K562 (cell line): ENCODE measurements at regions not wholly inside any gene's neighbourhood (a gene's known extent, or its start where the extent isn't known, plus 50 kb on each side); places are given as distances from the start of the nearest gene placed in this dataset.

Experiments used
- ATAC-seq: fragments of 200-7000 bp; cut with Tn5 transposase; 3 replicates; pipeline ENCODE4 v1.9.1; 2020; ENCODE audit warnings: moderate library complexity
- BruUV-seq: library from RNA; stranded (reverse); fragments of 400-500 nt; replicated peaks from 2 replicates; lab custom pipeline; 2021; lab: Mats Ljungman, UMichigan
- CTCF ChIA-PET: fragments of 300-600 bp; formaldehyde crosslinking; extraction: SDS; loops from one replicate; lab custom pipeline; 2021; ENCODE audit warnings: low intra/inter-chr PET ratio; lab: Yijun Ruan, JAX
- POLR2A ChIA-PET: fragments of 300-600, 350-650 bp; sonication (Branson Sonifier 250); formaldehyde crosslinking; extraction: SDS; loops from one replicate; lab custom pipeline; 2021; ENCODE audit warnings: antibody characterized with exemption, inconsistent platforms; lab: Yijun Ruan, JAX
- DNase-seq, 4 experiments: peaks; one replicate each; pipeline versions ENCODE4 v3.0.0 to v3.0.0-alpha.2; 2011 to 2018; ENCODE audit warnings: low spot score in 3 of 4, mixed read lengths in 3 of 4; ENCODE audit errors: extremely low read depth in 1 of 4
- FAIRE-seq: peaks from 2 replicates; lab custom pipeline; 2011; peaks lifted over from hg19 to GRCh38; lab: Jason Lieb, UNC
- H2AFZ ChIP-seq: 2 replicates; pipeline ENCODE4 v1.6.0; 2011; ENCODE audit warnings: low read depth, low read length, control low read depth, inconsistent platforms
- H3K27ac ChIP-seq: fragments of 200-600 bp; 3 replicates; pipeline ENCODE4 v1.8.0; 2011; ENCODE audit warnings: low read depth, mild to moderate bottlenecking, control low read depth, inconsistent platforms, low read length, moderate library complexity, mixed read lengths; ENCODE audit errors: extremely low read depth
- H3K27me3 ChIP-seq, 2 experiments: fragments of 300-600 bp in 1 of 2; 2 replicates in 1 of 2; 3 replicates in 1 of 2; pipeline versions ENCODE4 v1.6.0 to v1.8.0; 2011; ENCODE audit warnings: inconsistent platforms in 2 of 2, low read length in 2 of 2, mild to moderate bottlenecking in 1 of 2, mixed read lengths in 1 of 2, moderate library complexity in 1 of 2; ENCODE audit not compliant: control insufficient read depth in 2 of 2, insufficient read depth in 2 of 2
- H3K36me3 ChIP-seq: fragments of 300-600 bp; 3 replicates; pipeline ENCODE4 v1.8.0; 2011; ENCODE audit warnings: mild to moderate bottlenecking, low read length, inconsistent platforms; ENCODE audit not compliant: control insufficient read depth, insufficient read depth
- H3K4me1 ChIP-seq, 2 experiments: fragments of 200-600 bp in 1 of 2; replicated peaks in 1 of 2; 2 replicates in 1 of 2; 3 replicates in 1 of 2; pipeline versions ENCODE4 v1.5.1 to v1.8.0; 2011; ENCODE audit warnings: inconsistent platforms in 2 of 2, low read length in 2 of 2, mild to moderate bottlenecking in 1 of 2, mixed read lengths in 1 of 2, moderate library complexity in 1 of 2; ENCODE audit not compliant: control insufficient read depth in 2 of 2, insufficient read depth in 2 of 2
- H3K4me2 ChIP-seq: 2 replicates; pipeline ENCODE4 v1.6.1; 2011; ENCODE audit warnings: low read length, control low read depth, inconsistent platforms, mixed read lengths; ENCODE audit not compliant: insufficient read depth
- H3K4me3 ChIP-seq: fragments of 200-600 bp; sonication (generic), shearing (Covaris generic); 2 replicates; pipeline ENCODE4 v1.5.1; 2016; ENCODE audit warnings: control low read depth, inconsistent platforms
- H3K79me2 ChIP-seq: fragments of 200-600 bp; 3 replicates; pipeline ENCODE4 v1.8.0; 2011; ENCODE audit warnings: low read length, inconsistent platforms; ENCODE audit not compliant: control insufficient read depth, insufficient read depth
- H3K9ac ChIP-seq, 2 experiments: 2 replicates each; pipeline versions ENCODE4 v1.6.0 to v1.6.1; 2011; ENCODE audit warnings: low read depth in 2 of 2, low read length in 2 of 2, control low read depth in 1 of 2, inconsistent platforms in 1 of 2, mild to moderate bottlenecking in 1 of 2, mixed read lengths in 1 of 2; ENCODE audit not compliant: insufficient read depth in 1 of 2
- H3K9me1 ChIP-seq: one replicate; pipeline ENCODE4 v1.6.0; 2011; ENCODE audit warnings: inconsistent platforms, mild to moderate bottlenecking, low read length, moderate library complexity; ENCODE audit not compliant: control insufficient read depth, insufficient read depth
- H3K9me3 ChIP-seq: replicated peaks from 2 replicates; pipeline ENCODE4 v1.5.1; 2011; ENCODE audit warnings: low read depth, low read length, inconsistent platforms; ENCODE audit not compliant: control insufficient read depth, insufficient read depth
- H4K20me1 ChIP-seq: replicated peaks from 2 replicates; pipeline ENCODE4 v1.6.1; 2011; ENCODE audit warnings: low read length, inconsistent platforms, mixed read lengths; ENCODE audit not compliant: control insufficient read depth, insufficient read depth
- ETV6 ChIP-seq, 3 experiments: fragments of 150-350 bp in 1 of 3; sonication (generic) in 1 of 3; formaldehyde crosslinking in 1 of 3; IDR thresholded peaks; 2 replicates each; pipeline versions ENCODE4 v1.6.1 to v1.8.0; 2014 to 2022; ENCODE audit warnings: borderline replicate concordance in 2 of 3, low read depth in 2 of 3, antibody characterized with exemption in 1 of 3, low read length in 1 of 3, mild to moderate bottlenecking in 1 of 3, missing genetic modification reagents in 1 of 3
- HDAC2 ChIP-seq: fragments of 450-650 bp; IDR thresholded peaks from 2 replicates; pipeline ENCODE4 v1.6.1; 2016; ENCODE audit warnings: mild to moderate bottlenecking
- NR2C2 ChIP-seq, 2 experiments: fragments of 200-800 bp in 1 of 2; sonication (Bioruptor generic) in 1 of 2; sonication (generic) in 1 of 2; formaldehyde crosslinking in 1 of 2; IDR thresholded peaks; 2 replicates each; pipeline versions ENCODE4 v1.6.1 to v1.8.0; 2016 to 2022; ENCODE audit warnings: mild to moderate bottlenecking in 1 of 2, missing compliant biosample characterization in 1 of 2, missing genetic modification characterization in 1 of 2, missing genetic modification reagents in 1 of 2
- PYGO2 ChIP-seq: fragments of 450-650 bp; IDR thresholded peaks from 2 replicates; pipeline ENCODE4 v1.6.1; 2016; ENCODE audit warnings: mild to moderate bottlenecking, missing genetic modification characterization, moderate library complexity, missing compliant biosample characterization
- RBFOX2 ChIP-seq: fragments of 200-400 bp; formaldehyde crosslinking; IDR thresholded peaks from 2 replicates; pipeline ENCODE4 v1.6.1; 2017; ENCODE audit warnings: low read depth, mild to moderate bottlenecking, low read length, moderate library complexity
- SMARCC2 ChIP-seq: fragments of 450-650 bp; IDR thresholded peaks from 2 replicates; pipeline ENCODE4 v1.6.1; 2017; ENCODE audit warnings: antibody characterized with exemption, moderate library complexity, mild to moderate bottlenecking, low read depth
- WGBS: fragments of 100-300 bp; shearing (Covaris generic); methylation state at CpG from one replicate; pipeline ENCODE4 v1.1.6; 2016; ENCODE audit warnings: low coverage, mixed read lengths; ENCODE audit not compliant: insufficient coverage; ENCODE audit errors: missing lambda C conversion rate; 5-methylcytosine and 5-hydroxymethylcytosine counted together
- in situ Hi-C: fragments of 300-500 bp; cut with MboI; formaldehyde crosslinking; loops from 4 replicates; pipeline ENCODE4 v1.15.0; 2018; ENCODE audit warnings: inconsistent platforms, mixed read lengths
- intact Hi-C: fragments of 100-400 bp; cut with micrococcal nuclease; formaldehyde crosslinking; loops from 2 replicates; pipeline ENCODE4 v1.14.2; 2022
- TF ChIP-seq, protein P1 (sequence below): conservative IDR thresholded peaks from 2 replicates; pipeline ENCODE4 v1.6.1; 2011; ENCODE audit warnings: low read depth, mild to moderate bottlenecking, low read length; ENCODE audit not compliant: control insufficient read depth

DNA sequence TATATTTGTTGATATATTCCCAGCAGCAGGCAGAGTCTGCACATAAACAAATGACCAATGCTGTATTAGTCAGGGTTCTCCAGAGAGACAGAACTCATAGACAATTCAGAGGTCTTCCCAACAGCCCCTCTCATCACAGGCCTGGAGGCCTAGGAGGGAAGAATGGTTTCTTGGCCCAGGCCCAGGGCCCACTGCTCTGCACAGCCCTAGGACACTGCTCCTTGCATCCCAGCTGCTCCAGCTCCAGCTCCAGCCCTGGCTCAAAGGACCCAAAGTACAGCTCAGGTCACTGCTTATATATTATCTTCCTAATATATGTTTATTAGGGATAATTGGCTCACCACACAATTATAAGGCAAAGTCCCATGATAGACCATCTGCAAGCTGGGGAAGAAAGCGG, 749.9 kb downstream of the KCNJ2 start (continued):
- TF ChIP-seq, protein P1, sequence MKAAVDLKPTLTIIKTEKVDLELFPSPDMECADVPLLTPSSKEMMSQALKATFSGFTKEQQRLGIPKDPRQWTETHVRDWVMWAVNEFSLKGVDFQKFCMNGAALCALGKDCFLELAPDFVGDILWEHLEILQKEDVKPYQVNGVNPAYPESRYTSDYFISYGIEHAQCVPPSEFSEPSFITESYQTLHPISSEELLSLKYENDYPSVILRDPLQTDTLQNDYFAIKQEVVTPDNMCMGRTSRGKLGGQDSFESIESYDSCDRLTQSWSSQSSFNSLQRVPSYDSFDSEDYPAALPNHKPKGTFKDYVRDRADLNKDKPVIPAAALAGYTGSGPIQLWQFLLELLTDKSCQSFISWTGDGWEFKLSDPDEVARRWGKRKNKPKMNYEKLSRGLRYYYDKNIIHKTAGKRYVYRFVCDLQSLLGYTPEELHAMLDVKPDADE = no peak
- TF ChIP-seq HDAC2 (no peak), NR2C2 (CRISPR knock-in tag; IDR thresholded peaks at IDR 0.05) (no peak), NR2C2 (tag; IDR thresholded peaks at IDR 0.05) (no peak), SMARCC2 (no peak), RBFOX2 (no peak), PYGO2 (no peak)

DNA sequence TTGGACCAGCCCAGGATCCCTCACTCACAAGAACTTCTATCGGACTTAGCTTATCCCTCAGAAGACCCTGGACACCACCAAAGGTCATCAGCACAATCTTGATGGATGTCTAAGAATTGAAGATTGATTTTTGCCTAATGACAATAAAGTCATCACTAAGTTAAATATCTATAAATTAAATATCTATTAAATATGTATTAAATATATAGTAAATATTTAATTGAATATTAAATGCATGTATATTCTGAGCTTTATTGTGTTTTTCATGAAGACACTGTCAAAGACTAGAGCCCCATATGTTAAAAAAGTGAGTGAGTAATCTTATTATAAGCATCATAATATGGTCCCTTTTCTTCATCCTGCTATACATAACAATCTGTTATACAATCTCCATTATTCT, 751.1 kb downstream of the KCNJ2 start:
- ATAC-seq = no peak
- no peaks in the 10 kb centered on the region for H3K27me3 ChIP-seq
- POLR2A ChIA-PET = no interaction called here
- H3K4me1 ChIP-seq = no peaks in the 10 kb centered on the region
- no TSS peak for BruUV-seq
- in situ Hi-C loops (no loop called here), intact Hi-C loops (no loop called here)
- no peaks in the 10 kb centered on the region for H3K79me2 ChIP-seq
- no peak overlapping the region for H3K4me3 ChIP-seq
- no peak for TF ChIP-seq ETV6 (IDR thresholded peaks at IDR 0.05; ENCODE audit: borderline replicate concordance in 1 of 2, low read depth in 2 of 2, low read length in 1 of 2)
- no peak for TF ChIP-seq ETV6 (CRISPR knock-in tag; IDR thresholded peaks at IDR 0.05; ENCODE audit: borderline replicate concordance)
- CTCF ChIA-PET = no interaction called here
- H2AFZ ChIP-seq = no peak overlapping the region
- H3K9me1 ChIP-seq = no peaks in the 10 kb centered on the region
- no peak for DNase-seq
- H3K9me3 ChIP-seq = no peaks in the 10 kb centered on the region
- H4K20me1 ChIP-seq = no peaks in the 10 kb centered on the region
- no peak overlapping the region for H3K9ac ChIP-seq
- H3K36me3 ChIP-seq = no peaks in the 10 kb centered on the region
- FAIRE-seq = no peak
- no peak overlapping the region for H3K4me2 ChIP-seq
- H3K27ac ChIP-seq = no peak overlapping the region
- 0% methylated on average over 1 of the region's 1 CpG for WGBS
